Activated CD8-positive, alpha-beta memory T cell treated with anti-CD3 and anti-CD28 coated beads for 4 hours (primary cell): ENCODE measurements at regions not wholly inside any gene's neighbourhood (a gene's known extent, or its start where the extent isn't known, plus 50 kb on each side); places are given as distances from the start of the nearest gene placed in this dataset.

Experiments
- DNase-seq, 2 donors: peaks; one replicate each; pipeline ENCODE4 v3.0.0-alpha.2; 2020; ENCODE audit warnings: low read depth in 2 of 2

- no peak for DNase-seq
These were observed 53.3 kb downstream of the FOXD1 start for GRCh38 chr5:73395256-73395655.

DNA sequence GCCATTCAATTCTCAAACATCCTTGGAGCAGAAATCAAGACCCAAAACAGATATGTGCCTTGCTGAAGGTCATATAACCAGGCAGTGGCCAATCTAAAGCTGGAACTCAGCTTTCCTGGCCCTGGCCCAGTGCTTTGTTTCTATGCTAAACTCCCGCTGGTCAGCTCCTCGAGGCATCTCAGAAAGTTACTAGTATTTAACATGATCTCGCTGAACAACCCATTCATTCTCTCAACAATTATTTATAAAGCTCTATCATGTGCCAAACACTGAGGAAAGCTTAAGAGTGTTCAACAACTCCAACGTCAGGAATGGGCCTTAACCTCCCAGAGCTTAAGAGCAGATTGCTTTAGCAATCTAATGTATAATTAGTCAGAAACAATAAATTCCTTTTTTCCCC is 54.0 kb downstream of the FOXD1 start:
- no peak for DNase-seq

DNA sequence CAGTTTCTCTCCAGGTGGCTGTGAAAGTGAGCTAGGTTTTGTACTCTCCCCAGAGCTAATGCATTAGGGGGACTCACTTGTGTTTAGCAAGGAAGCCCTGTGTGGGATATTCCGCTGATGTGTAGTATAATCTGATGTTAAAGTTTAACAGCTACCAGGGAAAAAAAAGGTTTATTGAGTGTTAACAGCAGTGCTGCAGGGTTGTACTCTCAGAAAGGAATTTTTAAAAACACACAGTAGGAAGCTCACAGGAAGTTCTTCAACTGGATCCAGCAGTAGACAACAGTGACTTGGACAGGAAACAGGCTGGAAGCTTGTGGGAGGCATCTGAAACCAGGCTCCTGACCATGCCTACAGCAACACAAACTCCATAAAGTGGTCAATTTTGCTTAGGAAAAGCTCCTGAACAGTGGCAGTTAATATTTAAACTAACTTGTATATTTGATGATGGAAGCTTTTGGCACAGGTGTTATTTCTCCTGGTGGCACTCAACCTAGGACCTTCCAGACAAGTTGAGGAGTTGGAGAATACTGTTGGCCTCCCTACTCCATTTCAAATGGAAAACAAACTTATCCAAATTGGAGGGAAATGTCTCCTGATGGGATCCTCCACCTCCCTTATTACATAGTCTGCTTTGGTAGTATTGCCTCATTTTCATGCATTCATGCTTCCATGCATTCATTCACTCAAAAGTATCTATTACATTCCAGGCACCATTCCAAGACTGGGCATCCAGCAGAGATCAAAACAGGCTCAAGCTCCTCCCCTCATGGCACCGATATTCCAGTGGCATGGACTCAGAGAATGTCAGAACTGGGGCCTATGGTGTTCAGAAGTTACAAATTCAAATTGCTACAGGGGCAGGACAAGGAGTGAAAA is 54.7 kb downstream of the FOXD1 start:
- no peak for DNase-seq

GRCh38 chr5:73392775-73393174 is 55.8 kb downstream of the FOXD1 start:
- DNase-seq = no peak

DNA sequence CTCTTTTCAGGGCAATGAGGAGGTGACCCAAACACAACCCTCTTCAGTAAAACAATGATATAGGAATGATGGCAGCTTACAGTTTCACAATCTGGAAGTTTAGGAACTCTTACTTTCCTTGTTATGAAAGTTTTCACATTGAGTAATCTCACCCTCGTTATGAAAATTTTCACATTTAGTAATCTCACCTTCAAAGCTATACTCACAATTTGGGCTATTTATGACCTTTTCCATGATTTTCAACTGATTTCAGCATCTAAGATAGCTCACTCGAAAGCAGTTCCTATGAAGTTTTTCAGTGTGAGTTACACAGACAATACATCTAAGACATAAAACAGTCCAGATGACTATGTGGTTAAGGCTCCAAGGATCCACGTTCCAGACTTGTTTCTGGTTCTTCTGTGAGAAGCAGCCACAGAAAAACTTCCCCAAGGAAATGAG is 57.1 kb downstream of the FOXD1 start:
- no peak for DNase-seq

DNA sequence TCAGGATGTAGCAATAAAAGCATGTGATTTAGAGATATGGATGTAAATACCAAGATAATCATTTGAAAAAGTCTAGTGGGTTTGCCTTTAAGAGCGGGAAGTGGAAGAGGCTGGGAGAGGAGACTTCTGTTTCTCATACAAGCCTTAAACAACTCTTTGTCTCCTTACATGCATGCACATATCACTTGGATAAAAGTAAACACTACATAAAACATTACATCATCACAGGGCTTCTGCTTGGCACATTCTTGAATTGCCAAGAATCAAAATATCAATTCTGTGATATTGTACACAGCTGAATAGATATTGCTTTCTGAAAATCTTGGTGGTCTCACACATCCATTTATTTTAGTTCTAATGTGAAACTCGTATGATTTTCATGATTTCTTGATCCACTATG is 57.6 kb downstream of the FOXD1 start:
- DNase-seq = no peak

GRCh38 chr5:73388740-73389139 is 59.8 kb downstream of the FOXD1 start:
- DNase-seq = no peak

- DNase-seq = no peak
These were observed 60.3 kb downstream of the FOXD1 start for GRCh38 chr5:73388306-73388684.

- peak in 1 of 2 donors; percentile 2 for DNase-seq
These were observed 60.8 kb downstream of the FOXD1 start for GRCh38 chr5:73387601-73388305.

DNA sequence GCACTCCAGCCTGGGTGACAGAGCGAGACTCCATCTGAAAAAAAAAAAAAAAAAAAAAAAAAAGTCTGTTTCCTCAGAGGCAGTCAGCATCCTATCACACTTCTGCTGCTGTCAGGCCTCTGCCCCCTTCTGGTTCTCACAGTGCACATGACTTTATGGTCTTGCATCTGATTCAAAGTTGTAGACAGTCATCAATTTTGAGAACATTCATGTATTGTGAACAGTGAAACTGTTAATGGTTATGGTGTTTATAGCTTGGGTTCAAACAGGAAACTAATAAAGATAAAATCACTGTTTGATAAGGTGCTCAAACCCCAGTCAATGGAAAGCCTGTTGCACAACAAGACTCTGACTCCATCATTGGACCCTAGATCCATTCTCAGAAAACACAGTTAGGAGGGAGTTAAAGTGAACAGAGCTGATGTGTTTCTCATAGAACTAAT is 61.4 kb downstream of the FOXD1 start:
- DNase-seq = no peak

DNA sequence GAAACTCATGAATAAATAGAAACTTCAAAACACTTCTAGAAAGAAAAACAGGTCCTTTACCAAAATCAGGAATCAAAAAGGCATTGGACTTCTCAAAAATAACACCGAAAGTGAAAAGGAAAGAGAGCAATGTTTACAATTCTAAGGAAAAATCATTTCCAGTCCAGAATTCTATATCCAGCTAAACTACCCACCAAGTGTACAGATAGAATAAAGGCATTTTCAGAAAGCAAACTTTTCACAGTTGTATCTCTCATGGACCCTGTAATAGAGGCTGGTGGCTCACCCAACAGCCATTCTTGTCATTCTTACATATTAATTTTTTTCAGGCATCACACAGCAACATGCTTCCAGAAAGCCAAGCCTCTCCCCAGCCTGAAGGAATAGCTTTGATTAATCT is 63.7 kb downstream of the FOXD1 start:
- no peak for DNase-seq

DNA sequence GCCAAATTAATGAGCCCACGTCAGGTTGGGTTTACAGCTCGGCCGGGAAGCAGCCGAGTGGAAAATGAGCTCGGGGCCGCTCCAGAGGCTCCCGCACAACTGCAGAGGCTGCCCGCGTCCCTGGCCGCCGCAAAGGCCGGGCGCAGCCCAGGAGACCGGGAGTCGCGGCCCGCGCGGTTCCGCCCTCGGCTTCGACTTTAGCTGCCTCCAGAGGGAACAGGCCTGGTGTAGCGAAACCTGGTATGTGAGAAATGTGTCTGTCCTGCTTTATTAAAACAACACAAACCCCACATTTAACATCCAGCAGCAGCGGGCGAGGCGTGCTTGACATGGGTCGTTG is 66.2 kb downstream of the FOXD1 start:
- DNase-seq = no peak

- DNase-seq = no peak
These were observed 66.8 kb downstream of the FOXD1 start for GRCh38 chr5:73381590-73382400.

- DNase-seq = no peak
These were observed 67.6 kb downstream of the FOXD1 start for GRCh38 chr5:73380710-73381589.

GRCh38 chr5:73380041-73380440 is 68.5 kb downstream of the FOXD1 start:
- no peak for DNase-seq

DNA sequence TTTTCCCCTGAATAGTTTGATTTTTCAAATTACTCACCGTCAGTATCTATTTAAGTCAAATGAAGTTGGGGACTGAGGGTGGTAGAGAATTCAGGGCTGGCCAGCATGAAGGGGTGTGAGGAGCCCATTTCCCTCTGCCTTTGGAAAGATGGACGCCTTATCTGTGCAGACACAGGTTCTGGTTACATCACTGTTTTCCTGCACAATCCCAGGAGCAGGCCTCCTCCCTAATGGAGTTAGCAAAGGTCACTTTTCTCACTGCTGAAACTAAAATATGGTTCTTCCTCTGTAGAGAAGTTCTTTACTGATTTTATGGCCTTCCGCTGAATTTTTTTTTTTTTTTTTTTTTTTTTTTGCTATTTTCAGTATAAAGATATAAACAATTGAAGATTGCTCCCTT is 69.1 kb downstream of the FOXD1 start:
- DNase-seq = no peak

GRCh38 chr5:73378765-73379164 is 69.8 kb downstream of the FOXD1 start:
- DNase-seq = no peak

- DNase-seq = no peak
These were observed 70.5 kb downstream of the FOXD1 start for GRCh38 chr5:73378070-73378469.

DNA sequence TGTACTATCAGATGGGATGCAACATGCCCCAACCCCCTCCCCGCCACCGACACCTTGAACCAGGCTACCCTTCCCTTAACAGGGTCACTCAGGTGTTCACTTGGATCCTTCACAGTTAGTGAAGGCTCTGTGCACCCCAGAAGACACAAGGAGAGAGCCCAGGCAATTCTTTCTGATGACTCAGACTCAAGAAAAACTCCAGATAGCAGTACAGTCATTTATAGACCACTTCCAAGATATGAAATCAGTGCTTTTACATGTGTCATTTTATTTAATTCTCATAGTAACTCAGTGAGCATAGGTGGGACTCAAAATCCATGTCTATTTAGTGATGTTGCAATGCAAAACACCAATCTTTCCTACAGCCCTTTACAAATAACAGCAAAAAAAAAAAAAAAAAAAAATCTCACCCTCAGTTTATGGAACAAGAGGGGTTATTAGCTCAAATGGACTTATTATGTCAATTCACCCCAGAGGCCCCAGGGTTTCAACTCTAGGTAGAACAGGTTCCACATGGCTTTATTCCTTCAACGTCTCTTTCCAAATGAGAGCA is 71.9 kb downstream of the FOXD1 start:
- no peak for DNase-seq

DNA sequence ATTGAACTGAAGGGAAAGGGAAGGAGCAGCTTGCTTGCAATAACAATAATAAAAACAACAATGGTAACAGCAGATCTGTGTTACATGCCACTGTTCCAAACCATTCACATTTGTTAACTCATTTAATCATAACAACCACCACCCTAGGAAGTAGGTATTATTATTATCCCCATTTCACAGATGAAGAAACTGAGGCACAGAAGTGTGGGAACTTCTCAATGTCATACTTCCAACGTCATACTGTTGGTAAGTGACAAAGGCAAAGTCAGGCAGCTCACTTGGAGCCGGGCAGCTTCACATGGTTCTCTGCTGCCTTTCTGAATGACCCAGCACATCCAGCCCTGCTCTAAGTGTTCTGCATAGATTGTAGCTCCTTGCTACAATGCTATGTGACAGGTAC is 72.6 kb downstream of the FOXD1 start:
- no peak for DNase-seq

DNA sequence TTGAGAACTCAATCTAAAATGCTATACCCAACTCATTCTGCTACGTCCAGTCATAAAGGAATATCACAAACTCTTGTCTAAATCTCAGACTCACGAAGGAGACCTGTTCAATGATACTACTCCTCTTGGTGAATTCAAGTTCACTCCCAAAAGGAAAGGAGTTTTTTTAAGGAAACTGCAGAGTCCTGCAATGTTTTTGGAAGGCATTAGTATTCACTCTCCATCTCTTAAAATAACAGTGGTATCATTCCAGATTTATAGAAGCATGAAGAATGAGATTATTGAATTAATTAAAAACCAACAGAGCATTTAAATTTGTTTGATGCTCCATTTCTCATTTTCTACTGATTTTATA is 73.4 kb downstream of the FOXD1 start:
- DNase-seq = no peak
